ENCODE measurements at regions not wholly inside any gene's neighbourhood (a gene's known extent, or its start where the extent isn't known, plus 50 kb on each side); places are given as distances from the start of the nearest gene placed in this dataset.

DNA sequence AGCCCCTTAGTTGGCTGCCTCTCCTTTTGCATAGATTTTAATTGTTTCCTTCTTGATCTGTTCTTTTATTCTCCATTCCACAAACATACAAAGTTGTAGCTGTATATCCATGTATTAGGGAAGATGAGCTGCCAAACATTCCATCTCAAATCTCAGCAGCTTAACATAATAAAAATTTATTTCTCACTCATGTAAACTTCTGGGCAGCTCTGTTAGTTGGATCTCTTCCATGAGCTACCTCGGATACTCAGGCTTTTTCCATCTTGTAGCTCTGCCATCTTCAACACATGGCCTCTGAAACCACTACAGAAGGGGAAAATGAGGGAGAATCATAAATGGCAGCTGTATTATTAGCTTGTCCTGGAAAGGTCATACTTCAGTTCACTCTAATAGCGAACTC is 149.4 kb upstream of the BMP2 start:
- TF ChIP-seq, protein P1, sequence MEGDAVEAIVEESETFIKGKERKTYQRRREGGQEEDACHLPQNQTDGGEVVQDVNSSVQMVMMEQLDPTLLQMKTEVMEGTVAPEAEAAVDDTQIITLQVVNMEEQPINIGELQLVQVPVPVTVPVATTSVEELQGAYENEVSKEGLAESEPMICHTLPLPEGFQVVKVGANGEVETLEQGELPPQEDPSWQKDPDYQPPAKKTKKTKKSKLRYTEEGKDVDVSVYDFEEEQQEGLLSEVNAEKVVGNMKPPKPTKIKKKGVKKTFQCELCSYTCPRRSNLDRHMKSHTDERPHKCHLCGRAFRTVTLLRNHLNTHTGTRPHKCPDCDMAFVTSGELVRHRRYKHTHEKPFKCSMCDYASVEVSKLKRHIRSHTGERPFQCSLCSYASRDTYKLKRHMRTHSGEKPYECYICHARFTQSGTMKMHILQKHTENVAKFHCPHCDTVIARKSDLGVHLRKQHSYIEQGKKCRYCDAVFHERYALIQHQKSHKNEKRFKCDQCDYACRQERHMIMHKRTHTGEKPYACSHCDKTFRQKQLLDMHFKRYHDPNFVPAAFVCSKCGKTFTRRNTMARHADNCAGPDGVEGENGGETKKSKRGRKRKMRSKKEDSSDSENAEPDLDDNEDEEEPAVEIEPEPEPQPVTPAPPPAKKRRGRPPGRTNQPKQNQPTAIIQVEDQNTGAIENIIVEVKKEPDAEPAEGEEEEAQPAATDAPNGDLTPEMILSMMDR (conservative IDR thresholded peaks at IDR 0.05; ENCODE audit: low read length), result no peak
- no peak overlapping the region for H3K4me3 ChIP-seq (ENCODE audit: low read length)
- no peak for DNase-seq (ENCODE audit: low read depth)

GRCh38 chr20:6616421-6616820 is 151.1 kb upstream of the BMP2 start:
- DNase-seq (ENCODE audit: low read depth), result no peak
- no peak overlapping the region for H3K4me3 ChIP-seq (ENCODE audit: low read length)
- TF ChIP-seq, protein P1 (conservative IDR thresholded peaks at IDR 0.05; ENCODE audit: low read length), result no peak

DNA sequence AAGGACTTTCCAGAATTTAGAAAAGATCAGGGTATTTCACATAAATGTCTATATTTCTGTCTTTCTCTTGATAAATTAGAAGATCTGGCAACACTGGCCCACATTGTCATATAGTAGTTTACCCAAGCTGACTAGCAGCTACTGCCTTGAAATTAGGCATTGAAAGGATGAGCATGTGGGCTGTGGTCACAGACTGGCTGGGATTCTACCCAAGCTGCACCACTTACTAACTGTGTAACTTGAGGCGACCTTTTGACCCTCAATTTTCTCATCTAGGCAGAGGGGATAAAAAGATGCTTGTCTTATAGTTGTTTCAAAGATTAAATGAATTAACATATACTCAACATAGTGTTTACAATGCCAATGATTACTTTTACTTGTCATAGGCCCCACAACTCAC is 152.7 kb upstream of the BMP2 start:
- no peak for DNase-seq (ENCODE audit: low read depth)
- no peak overlapping the region for H3K4me3 ChIP-seq (ENCODE audit: low read length)
- TF ChIP-seq, protein P1 (conservative IDR thresholded peaks at IDR 0.05; ENCODE audit: low read length), result no peak

GRCh38 chr20:6613280-6613861 is 154.1 kb upstream of the BMP2 start:
- no peak for DNase-seq (ENCODE audit: low read depth)
- no peak overlapping the region for H3K4me3 ChIP-seq (ENCODE audit: low read length)
- TF ChIP-seq, protein P1 (conservative IDR thresholded peaks at IDR 0.05; ENCODE audit: low read length), result no peak

DNA sequence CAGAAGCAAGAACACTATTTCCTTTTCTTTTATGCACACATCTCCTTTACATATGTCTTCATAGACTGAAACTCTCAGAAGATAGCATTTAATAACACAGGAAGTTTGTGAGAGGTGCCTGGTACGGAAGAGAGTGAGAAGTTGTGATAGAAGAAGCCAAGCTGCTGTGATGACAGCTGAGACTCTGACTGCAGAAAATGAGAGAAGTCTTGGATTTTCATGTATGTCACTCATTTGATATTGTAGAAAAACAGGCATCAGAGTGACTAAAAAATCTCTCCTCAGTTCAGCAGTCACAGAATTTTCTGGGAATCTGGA is 154.9 kb upstream of the BMP2 start:
- TF ChIP-seq, protein P1 (conservative IDR thresholded peaks at IDR 0.05; ENCODE audit: low read length), result no peak
- H3K4me3 ChIP-seq (ENCODE audit: low read length), result no peak overlapping the region
- DNase-seq (ENCODE audit: low read depth), result no peak

DNA sequence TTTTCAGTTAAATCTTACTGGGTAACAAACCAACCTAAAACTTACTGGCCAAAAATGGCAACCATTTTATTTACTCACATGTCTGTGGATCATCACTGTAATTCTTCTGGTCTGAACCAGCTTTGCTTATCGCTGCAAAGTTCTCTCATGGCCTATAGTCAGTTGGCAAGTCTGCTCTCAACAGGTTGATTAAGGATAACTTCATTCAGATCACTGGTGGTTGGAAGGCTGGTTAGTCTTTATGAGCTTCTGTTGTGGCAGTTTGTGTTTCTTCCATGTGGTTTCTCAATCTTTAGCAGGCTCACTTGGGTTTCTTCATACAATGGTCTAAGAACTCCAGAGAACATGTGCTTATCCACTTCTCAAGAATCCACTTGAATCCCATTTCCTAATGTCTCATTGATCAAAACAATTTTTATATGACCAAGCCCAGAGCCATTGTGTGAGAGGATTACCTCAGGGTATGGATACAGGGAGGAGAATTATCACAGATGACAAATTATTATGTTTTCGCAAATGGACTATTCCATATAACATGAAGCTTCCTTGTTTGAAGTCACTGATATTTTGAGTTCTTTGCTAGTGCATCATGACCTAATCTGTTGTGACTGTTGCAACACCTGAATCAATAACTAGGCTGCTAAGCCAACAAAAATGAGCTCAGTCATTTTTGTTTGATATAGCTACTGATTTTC is 155.4 kb upstream of the BMP2 start:
- TF ChIP-seq, protein P1 (conservative IDR thresholded peaks at IDR 0.05; ENCODE audit: low read length), result no peak
- H3K4me3 ChIP-seq (ENCODE audit: low read length), result no peak overlapping the region
- no peak for DNase-seq (ENCODE audit: low read depth)

GRCh38 chr20:6606651-6607050 is 160.8 kb upstream of the BMP2 start:
- TF ChIP-seq, protein P1 (conservative IDR thresholded peaks at IDR 0.05; ENCODE audit: low read length), result no peak
- DNase-seq (ENCODE audit: low read depth), result no peak
- H3K4me3 ChIP-seq (ENCODE audit: low read length), result no peak overlapping the region
